Parathyroid adenoma (tissue), 2 donors: ENCODE measurements at regions not wholly inside any gene's neighbourhood (a gene's known extent, or its start where the extent isn't known, plus 50 kb on each side); places are given as distances from the start of the nearest gene placed in this dataset.

Experiments
- H2AFZ ChIP-seq: fragments of 300-600 bp; sonication (generic); one replicate; pipeline ENCODE4 v1.7.0; 2017; ENCODE audit warnings: antibody characterized with exemption, mild to moderate bottlenecking
- H3K27ac ChIP-seq: fragments of 300-600 bp; sonication (generic); one replicate; pipeline ENCODE4 v1.7.0; 2017
- H3K27me3 ChIP-seq: fragments of 300-600 bp; sonication (generic); one replicate; pipeline ENCODE4 v1.7.0; 2017; ENCODE audit warnings: low read length; ENCODE audit not compliant: control insufficient read depth, insufficient read depth
- H3K36me3 ChIP-seq: fragments of 300-600 bp; sonication (generic); one replicate; pipeline ENCODE4 v1.7.0; 2017; ENCODE audit warnings: low read length; ENCODE audit not compliant: control insufficient read depth, insufficient read depth
- H3K4me1 ChIP-seq: fragments of 300-600 bp; sonication (generic); one replicate; pipeline ENCODE4 v1.7.0; 2017; ENCODE audit warnings: control low read depth
- H3K4me2 ChIP-seq: fragments of 300-600 bp; sonication (generic); one replicate; pipeline ENCODE4 v1.7.0; 2017; ENCODE audit warnings: low read length
- H3K4me3 ChIP-seq: fragments of 300-600 bp; sonication (generic); one replicate; pipeline ENCODE4 v1.7.0; 2017; ENCODE audit warnings: low read depth, low read length
- H3K79me2 ChIP-seq: fragments of 300-600 bp; sonication (generic); one replicate; pipeline ENCODE4 v1.7.0; 2017; ENCODE audit warnings: control low read depth
- H3K9ac ChIP-seq: fragments of 300-600 bp; sonication (generic); one replicate; pipeline ENCODE4 v1.7.0; 2017; ENCODE audit warnings: mild to moderate bottlenecking
- H3K9me3 ChIP-seq: fragments of 300-600 bp; sonication (generic); one replicate; pipeline ENCODE4 v1.7.0; 2017; ENCODE audit warnings: low read length; ENCODE audit not compliant: control insufficient read depth
- TF ChIP-seq, protein P1 (sequence below): fragments of 300-600 bp; sonication (generic); IDR thresholded peaks from one replicate; pipeline ENCODE4 v1.7.0; 2017; ENCODE audit warnings: antibody characterized with exemption, mild to moderate bottlenecking
- donor health status: primary hyperparathyroidism.

DNA sequence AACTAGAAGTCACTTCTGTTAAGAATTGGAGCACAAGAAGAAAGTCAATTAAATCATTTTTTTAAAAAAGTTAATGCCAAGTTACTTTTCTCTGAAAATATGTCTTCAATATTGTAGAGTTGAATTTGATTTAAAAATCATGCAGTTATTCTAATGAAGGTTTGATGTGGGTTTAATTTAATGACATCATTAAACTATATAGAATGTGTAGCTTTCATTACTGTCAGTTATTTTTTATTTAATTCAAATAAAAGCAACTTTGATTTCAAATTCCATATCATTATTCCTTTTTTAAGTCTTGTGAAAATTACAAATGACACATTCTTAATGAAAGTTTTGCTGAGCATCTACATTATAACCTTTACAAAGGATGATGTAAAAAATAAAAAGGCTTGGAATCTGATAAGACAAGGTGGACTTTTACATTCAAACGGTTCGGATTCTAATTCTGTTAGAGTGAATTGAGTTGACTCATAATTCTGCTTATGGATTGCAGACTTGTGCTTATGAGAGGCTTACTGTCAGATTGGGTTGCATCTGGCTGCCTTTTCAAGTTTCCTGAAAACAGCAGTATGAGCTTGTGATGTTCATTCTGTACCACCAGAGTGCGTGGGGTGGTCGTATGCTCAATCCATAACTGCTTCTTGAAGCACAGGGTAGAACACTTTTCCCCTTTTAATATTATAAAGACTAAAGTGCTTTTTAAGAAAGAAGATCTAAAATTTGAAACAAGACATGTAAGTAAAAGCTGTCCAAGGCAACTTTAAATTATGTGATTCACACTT, 253.0 kb upstream of the ARRDC3 start:
- Histone ChIP-seq H3K4me3 (no peak overlapping the region), H2AFZ (no peak overlapping the region), H3K36me3 (no peaks in the 10 kb centered on the region), H3K27me3 (no peaks in the 10 kb centered on the region), H3K79me2 (no peaks in the 10 kb centered on the region), H3K9ac (no peak overlapping the region), H3K4me2 (no peak overlapping the region), H3K27ac (no peak overlapping the region), H3K9me3 (no peaks in the 10 kb centered on the region), H3K4me1 (no peaks in the 10 kb centered on the region)
- TF ChIP-seq, protein P1, sequence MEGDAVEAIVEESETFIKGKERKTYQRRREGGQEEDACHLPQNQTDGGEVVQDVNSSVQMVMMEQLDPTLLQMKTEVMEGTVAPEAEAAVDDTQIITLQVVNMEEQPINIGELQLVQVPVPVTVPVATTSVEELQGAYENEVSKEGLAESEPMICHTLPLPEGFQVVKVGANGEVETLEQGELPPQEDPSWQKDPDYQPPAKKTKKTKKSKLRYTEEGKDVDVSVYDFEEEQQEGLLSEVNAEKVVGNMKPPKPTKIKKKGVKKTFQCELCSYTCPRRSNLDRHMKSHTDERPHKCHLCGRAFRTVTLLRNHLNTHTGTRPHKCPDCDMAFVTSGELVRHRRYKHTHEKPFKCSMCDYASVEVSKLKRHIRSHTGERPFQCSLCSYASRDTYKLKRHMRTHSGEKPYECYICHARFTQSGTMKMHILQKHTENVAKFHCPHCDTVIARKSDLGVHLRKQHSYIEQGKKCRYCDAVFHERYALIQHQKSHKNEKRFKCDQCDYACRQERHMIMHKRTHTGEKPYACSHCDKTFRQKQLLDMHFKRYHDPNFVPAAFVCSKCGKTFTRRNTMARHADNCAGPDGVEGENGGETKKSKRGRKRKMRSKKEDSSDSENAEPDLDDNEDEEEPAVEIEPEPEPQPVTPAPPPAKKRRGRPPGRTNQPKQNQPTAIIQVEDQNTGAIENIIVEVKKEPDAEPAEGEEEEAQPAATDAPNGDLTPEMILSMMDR, result no peak

DNA sequence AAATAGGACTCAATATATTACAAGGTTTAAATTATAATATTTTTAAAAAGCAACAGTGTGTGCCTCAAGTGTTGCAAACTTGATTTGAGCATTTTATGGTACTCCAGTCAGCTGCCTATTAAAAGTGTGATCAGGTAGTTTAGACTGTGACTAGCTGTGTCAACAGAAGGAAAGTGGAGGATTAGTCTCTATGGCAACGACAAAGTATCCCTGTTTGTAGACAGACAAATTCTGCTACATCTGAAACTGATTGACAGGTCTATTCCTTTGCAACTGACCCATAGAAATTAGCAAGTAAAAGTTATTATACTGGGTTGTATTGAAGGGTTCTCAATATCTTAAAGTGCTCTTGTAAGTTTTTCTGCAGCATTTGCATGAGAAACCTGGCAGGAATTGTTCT, 249.8 kb upstream of the ARRDC3 start:
- TF ChIP-seq, protein P1, result no peak
- Histone ChIP-seq H3K79me2 (no peaks in the 10 kb centered on the region), H3K27ac (no peak overlapping the region), H3K4me1 (no peaks in the 10 kb centered on the region), H3K27me3 (no peaks in the 10 kb centered on the region), H3K9ac (no peak overlapping the region), H3K36me3 (no peaks in the 10 kb centered on the region), H2AFZ (no peak overlapping the region), H3K4me2 (no peak overlapping the region), H3K9me3 (no peaks in the 10 kb centered on the region), H3K4me3 (no peak overlapping the region)

DNA sequence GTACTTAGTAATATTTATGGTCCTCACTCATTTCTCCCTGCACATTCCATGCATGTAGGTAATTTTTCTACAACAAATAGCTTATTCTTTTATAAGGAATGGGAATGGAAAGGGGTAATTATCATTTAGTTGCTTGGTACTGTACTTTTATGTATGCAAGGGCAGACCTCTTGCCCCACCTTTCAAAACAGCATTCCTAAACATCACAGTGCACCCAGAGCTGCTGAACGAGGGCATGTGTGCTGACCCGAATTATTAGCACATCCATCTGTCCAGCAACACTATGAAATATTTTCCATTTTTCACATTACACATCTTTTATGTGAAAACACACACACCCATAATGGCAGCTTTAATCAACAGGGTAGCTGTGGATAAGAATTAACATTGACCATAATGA, 228.6 kb upstream of the ARRDC3 start:
- Histone ChIP-seq H3K4me1 (no peaks in the 10 kb centered on the region), H3K9ac (no peak overlapping the region), H3K79me2 (no peaks in the 10 kb centered on the region), H3K27me3 (no peaks in the 10 kb centered on the region), H3K4me3 (no peak overlapping the region), H3K27ac (no peak overlapping the region), H2AFZ (no peak overlapping the region), H3K9me3 (no peaks in the 10 kb centered on the region), H3K4me2 (no peak overlapping the region), H3K36me3 (no peaks in the 10 kb centered on the region)
- TF ChIP-seq, protein P1, result no peak

DNA sequence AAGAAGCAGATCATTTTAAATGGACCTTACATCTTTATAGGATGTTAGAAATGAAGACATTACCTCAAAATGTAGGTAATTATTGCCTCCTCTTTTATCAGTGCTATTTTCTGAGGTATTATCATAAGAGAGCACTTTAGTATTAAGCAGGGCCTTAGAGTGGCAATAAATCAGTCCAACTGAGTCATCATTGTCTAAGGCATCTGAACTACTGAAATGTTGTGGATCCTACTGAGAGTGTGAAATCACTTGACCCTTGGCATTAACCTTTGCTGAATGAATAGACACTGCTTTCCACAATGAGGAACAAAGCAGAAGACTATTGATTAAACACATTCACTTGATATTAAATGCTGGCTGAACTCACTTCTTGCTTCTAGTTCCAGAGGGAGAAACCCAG, 224.6 kb upstream of the ARRDC3 start:
- TF ChIP-seq, protein P1, result no peak
- Histone ChIP-seq H3K4me1 (no peaks in the 10 kb centered on the region), H3K9me3 (no peaks in the 10 kb centered on the region), H3K9ac (no peak overlapping the region), H3K4me3 (no peak overlapping the region), H3K4me2 (no peak overlapping the region), H3K36me3 (no peaks in the 10 kb centered on the region), H3K27ac (no peak overlapping the region), H3K79me2 (no peaks in the 10 kb centered on the region), H2AFZ (no peak overlapping the region), H3K27me3 (no peaks in the 10 kb centered on the region)

DNA sequence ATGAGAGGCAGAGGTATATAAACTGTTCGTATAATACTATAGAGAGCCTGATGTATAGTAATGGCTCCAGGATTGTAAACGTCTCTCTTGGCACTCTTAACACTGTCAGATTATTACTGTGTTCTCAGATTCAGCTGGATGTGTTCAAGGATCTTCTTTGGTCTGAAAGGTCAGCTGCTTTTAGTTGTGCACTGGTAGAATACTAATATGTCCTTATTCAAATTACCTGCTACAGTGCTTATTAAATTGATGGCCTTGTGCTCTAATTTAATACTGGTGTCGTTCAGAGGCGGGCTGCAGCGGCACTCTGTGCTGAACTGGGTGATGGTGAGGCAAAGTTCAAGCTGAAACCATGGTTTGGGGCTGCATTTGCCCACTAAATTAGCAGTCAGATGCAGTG, 216.7 kb upstream of the ARRDC3 start:
- no peaks in the 10 kb centered on the region for H3K27me3 ChIP-seq
- no peaks in the 10 kb centered on the region for H3K36me3 ChIP-seq
- no peak overlapping the region for H3K27ac ChIP-seq
- H3K9me3 ChIP-seq, result no peaks in the 10 kb centered on the region
- H3K4me2 ChIP-seq, result no peak overlapping the region
- no peak overlapping the region for H3K4me3 ChIP-seq
- H3K9ac ChIP-seq, result no peak overlapping the region
- no peaks in the 10 kb centered on the region for H3K4me1 ChIP-seq
- H3K79me2 ChIP-seq, result no peaks in the 10 kb centered on the region
- no peak overlapping the region for H2AFZ ChIP-seq
- TF ChIP-seq, protein P1, result no peak
